COLO829 (cell line): ENCODE measurements at regions not wholly inside any gene's neighbourhood (a gene's known extent, or its start where the extent isn't known, plus 50 kb on each side); places are given as distances from the start of the nearest gene placed in this dataset.
"Not testable (repeated sequence)": the region's sequence is repeated elsewhere in the genome, so short reads cannot be mapped to it uniquely, and the experiment has no call there.

ENCODE experiments used
- DNase-seq: peaks from one replicate; pipeline ENCODE4 v3.0.0; 2012; ENCODE audit warnings: low spot score

GRCh38 chr21:9788281-9788680, 733.1 kb upstream of the TPTE start:
- not testable (repeated sequence) for DNase-seq

- not testable (repeated sequence) for DNase-seq
Measured at GRCh38 chr21:9790354-9790753, 731.0 kb upstream of the TPTE start.

DNA sequence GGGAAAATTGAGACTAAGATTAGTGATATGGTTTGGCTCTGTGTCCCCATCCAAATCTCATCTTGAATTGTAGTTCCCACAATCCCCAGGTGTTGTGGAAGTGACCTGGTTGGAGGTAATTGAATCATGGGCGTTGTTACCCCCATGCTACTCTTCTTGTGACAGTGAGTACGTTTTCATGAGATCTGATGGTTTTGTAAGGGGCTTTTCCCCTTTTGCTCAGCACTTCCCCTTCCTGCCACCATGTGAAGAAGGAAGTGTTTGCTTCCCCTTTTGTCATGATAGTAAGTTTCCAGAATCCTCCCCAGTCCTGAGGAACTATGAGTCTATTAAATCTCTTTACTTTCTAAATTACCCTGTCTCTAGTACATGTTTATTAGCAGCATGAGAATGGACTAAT, 729.9 kb upstream of the TPTE start:
- not testable (repeated sequence) for DNase-seq

DNA sequence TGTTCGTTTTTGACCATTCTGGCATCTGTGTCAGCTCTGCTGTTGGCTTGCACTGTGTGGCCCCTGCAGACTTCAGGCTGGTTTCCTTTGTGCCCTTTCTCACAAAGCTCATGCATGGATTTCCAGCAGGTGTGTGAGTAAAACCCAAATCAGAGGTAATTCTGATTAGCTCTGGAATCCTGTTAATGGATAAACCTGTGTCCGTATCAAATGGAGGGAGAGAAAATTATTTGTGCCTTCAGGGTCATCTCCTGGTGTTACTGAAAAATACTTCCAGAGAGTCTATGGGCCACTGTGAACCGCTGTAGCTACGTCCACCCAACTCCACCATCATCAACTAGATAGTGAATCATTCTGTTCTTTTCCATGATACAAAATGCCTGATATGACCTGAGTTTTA, 726.1 kb upstream of the TPTE start:
- not testable (repeated sequence) for DNase-seq

DNA sequence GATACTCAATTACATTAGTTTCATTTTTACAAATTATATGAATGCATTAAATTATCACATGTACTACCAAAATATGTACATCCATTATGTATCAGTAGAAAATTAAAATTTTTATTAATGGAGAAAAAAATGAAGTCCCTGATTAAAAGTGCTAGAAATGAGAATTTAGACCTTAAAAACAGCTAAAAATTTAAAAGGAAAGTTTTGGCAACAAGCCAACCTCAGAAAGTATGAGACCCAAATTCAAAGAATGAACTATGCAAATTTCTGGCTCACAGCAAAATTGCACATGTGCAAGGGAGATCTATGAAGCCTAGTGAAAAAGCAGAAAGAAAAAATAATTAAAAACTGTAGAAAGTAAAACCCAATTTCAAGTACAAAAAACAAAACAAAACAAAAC, 725.1 kb upstream of the TPTE start:
- DNase-seq: not testable (repeated sequence)

GRCh38 chr21:9807675-9808074, 713.7 kb upstream of the TPTE start:
- DNase-seq: not testable (repeated sequence)

- not testable (repeated sequence) for DNase-seq
Measured at GRCh38 chr21:9811223-9812004, 710.0 kb upstream of the TPTE start.

DNA sequence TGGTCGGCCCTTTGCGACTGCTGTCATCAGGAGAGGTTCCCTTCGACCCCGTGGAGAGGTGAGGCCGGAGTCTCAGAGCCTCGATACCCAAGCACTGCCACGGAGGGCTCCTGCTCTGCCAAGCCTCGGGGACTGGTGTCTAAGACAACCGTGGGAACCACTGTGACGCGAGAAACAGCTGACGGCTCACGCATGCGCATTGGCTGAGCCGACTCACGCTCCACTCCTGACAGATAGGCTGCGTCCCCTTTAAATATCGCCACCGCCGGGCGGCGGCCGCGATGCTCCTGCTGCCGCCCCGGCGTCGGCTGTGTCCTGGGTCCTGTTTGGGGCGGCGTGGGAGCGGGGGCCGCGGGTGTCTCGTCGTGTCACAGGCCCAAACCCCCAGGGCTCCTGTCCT, 708.9 kb upstream of the TPTE start:
- DNase-seq: not testable (repeated sequence)

DNA sequence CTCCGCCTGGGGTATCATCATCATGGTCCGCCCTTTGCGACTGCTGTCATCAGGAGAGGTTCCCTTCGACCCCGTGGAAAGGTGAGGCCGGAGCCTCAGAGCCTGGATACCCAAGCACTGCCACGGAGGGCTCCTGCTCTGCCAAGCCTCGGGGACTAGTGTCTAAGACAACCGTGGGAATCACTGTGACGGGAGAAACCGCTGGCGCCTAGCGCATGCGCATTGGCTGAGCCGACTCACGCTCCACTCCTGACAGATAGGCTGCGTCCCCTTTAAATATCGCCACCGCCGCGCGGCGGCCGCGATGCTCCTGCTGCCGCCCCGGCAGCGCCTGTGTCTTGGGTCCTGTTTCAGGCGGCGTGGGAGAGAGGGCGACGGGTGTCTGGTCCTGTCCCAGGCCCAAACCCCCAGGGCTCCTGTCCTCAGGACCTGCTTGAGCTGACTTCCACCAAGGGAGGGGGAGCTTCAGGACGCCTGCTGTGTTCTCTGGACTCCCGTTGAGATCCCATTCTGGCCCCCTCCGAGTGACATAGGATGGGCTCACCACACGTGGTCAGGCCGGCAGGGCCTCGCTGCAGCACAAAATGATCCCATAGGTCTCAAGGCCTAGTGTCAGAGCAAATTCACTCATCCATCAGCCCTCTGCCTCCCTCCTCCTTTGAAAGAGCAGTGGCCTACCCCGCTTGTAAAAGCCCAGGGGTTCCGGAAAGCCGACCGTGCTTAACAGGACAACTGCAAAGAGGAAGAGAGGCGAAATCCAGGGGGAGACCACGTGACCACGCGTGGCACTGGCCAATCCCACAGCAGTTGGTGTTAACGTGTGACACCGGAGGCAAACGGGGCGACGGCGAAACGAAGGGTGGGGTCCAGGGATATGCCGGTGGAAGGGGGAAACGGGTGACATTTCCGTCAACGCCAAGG, 707.2 kb upstream of the TPTE start:
- not testable (repeated sequence) for DNase-seq

GRCh38 chr21:9815181-9815789, 706.1 kb upstream of the TPTE start:
- not testable (repeated sequence) for DNase-seq

- not testable (repeated sequence) for DNase-seq
Measured at GRCh38 chr21:9816734-9817334, 704.5 kb upstream of the TPTE start.

DNA sequence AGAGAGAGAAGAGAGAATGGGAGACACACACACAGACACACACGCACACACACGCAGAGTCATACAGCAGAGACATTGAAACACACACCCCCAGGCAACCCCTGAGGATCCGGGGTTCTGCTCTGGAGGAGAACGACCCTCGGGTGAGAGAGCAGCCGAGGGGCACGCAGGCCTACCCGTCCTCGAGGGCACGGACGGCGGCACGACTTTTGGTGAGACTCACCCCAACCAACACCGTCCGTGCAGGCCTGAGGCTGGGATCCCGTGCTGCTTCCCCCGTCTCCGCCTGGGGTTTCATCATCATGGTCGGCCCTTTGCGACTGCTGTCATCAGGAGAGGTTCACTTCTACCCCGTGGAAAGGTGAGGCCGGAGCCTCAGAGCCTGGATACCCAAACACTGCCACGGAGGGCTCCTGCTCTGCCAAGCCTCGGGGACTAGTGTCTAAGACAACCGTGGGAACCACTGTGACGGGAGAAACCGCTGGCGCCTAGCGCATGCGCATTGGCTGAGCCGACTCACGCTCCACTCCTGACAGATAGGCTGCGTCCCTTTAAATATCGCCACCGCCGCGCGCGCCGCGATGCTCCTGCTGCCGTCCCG, 703.4 kb upstream of the TPTE start:
- DNase-seq: not testable (repeated sequence)

DNA sequence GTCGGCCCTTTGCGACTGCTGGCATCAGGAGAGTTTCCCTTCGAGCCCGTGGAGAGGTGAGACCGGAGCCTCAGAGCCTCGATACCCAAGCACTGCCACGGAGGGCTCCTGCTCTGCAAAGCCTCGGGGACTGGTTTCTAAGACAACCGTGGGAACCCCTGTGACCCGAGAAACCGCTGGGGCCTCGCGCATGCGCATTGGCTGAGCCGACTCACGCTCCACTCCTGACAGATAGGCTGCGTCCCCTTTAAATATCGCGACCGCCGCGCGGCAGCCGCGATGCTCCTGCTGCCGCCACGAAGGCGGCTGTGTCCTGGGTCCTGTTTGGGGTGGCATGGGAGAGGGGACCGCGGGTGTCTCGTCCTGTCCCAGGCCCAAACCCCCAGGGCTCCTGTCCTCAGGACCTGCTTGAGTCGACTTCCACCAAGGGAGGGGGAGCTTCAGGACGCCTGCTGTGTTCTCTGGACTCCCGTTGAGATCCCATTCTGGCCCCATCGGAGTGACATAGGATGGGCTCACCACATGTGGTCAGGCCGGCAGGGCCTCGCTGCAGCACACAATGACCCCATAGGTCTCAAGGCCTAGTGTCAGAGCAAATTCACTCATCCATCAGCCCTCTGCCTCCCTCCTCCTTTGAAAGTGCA, 701.7 kb upstream of the TPTE start:
- DNase-seq: not testable (repeated sequence)

- not testable (repeated sequence) for DNase-seq
Measured at GRCh38 chr21:9820579-9820978, 700.8 kb upstream of the TPTE start.

DNA sequence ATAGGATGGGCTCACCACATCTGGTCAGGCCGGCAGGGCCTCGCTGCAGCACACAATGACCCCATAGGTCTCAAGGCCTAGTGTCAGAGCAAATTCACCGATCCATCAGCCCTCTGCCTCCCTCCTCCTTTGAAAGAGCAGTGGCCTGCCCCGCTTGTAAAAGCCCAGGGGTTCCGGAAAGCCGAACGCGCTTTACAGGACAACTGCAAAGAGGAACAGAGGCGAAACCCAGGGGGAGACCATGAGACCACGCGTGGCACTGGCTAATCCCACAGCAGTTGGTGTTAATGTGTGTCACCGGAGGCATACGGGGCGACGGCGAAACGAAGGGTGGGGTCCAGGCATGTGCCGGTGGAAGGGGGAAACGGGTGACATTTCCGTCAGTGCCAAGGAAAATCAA, 699.9 kb upstream of the TPTE start:
- DNase-seq: not testable (repeated sequence)

GRCh38 chr21:9822093-9822820, 699.1 kb upstream of the TPTE start:
- not testable (repeated sequence) for DNase-seq

DNA sequence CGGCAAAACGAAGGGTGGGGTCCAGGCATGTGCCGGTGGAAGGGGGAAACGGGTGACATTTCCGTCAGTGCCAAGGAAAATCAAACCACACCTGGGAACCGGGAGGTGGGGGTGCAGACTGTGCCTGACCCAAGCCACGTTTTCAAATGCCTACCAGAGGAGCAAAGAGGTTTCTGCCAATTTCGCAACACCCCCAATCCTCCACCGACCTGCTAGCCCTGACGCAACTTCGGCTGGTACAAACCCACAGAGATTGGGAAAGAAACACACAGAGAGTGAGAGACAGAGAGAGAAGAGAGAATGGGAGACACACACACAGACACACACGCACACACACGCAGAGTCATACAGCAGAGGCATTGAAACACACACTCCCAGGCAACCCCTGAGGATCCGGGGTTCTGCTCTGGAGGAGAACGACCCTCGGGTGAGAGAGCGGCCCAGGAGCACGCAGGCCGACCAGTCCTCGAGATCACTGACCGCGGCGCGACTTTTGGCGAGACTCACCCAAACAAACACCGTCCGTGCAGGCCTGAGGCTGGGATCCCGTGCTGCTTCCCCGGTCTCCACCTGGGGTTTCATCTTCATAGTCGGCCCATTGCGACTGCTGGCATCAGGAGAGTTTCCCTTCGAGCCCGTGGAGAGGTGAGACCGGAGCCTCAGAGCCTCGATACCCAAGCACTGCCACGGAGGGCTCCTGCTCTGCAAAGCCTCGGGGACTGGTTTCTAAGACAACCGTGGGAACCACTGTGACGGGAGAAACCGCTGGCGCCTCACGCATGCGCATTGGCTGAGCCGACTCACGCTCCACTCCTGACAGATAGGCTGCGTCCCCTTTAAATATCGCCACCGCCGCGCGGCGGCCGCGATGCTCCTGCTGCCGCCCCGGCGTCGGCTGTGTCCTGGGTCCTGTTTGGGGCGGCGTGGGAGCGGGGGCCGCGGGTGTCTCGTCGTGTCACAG, 697.9 kb upstream of the TPTE start:
- not testable (repeated sequence) for DNase-seq

DNA sequence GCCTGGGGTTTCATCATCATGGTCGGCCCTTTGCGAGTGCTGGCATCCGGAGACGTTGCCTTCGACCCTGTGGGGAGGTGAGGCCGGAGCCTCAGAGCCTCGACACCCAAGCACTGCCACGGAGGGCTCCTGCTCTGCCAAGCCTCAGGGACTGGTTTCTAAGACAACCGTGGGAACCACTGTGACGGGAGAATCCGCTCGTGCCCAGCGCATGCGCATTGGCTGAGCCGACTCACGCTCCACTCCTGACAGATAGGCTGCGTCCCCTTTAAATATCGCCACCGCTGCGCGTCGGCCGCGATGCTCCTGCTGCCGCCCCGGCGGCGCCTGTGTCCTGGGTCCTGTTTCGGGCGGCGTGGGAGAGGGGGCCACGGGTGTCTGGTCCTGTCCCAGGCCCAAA, 690.6 kb upstream of the TPTE start:
- DNase-seq: not testable (repeated sequence)

DNA sequence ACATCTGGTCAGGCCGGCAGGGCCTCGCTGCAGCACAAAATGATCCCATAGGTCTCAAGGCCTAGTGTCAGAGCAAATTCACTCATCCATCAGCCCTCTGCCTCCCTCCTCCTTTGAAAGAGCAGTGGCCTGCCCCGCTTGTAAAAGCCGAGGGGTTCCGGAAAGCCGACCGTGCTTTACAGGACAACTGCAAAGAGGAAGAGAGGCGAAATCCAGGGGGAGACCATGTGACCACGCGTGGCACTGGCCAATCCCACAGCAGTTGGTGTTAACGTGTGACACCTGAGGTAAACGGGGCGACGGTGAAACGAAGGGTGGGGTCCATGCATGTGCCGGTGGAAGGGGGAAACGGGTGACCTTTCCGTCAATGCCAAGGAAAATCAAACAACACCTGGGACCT, 688.6 kb upstream of the TPTE start:
- DNase-seq: not testable (repeated sequence)
